Transverse colon (tissue), 4 donors: ENCODE measurements at regions not wholly inside any gene's neighbourhood (a gene's known extent, or its start where the extent isn't known, plus 50 kb on each side); places are given as distances from the start of the nearest gene placed in this dataset.

Source experiments
- CTCF ChIP-seq, 5 experiments: fragments of 200-600 bp in 3 of 5; fragments of 450-650 bp in 2 of 5; sonication (generic) in 3 of 5; IDR thresholded peaks; 1 replicate in 2 of 5; 2 replicates in 3 of 5; pipeline ENCODE4 v1.5.1; 2016 to 2017; ENCODE audit warnings: antibody characterized with exemption in 5 of 5, inconsistent platforms in 3 of 5, mild to moderate bottlenecking in 2 of 5, moderate library complexity in 1 of 5
- POLR2A ChIP-seq: fragments of 450-650 bp; IDR thresholded peaks from one replicate; pipeline ENCODE4 v1.6.1; 2016; ENCODE audit warnings: antibody characterized with exemption, mild to moderate bottlenecking, moderate library complexity
- POLR2AphosphoS5 ChIP-seq, 3 donors: sonication (generic); formaldehyde crosslinking; IDR thresholded peaks; one replicate each; pipeline ENCODE4 v1.6.1; 2016; ENCODE audit warnings: antibody characterized with exemption in 3 of 3

DNA sequence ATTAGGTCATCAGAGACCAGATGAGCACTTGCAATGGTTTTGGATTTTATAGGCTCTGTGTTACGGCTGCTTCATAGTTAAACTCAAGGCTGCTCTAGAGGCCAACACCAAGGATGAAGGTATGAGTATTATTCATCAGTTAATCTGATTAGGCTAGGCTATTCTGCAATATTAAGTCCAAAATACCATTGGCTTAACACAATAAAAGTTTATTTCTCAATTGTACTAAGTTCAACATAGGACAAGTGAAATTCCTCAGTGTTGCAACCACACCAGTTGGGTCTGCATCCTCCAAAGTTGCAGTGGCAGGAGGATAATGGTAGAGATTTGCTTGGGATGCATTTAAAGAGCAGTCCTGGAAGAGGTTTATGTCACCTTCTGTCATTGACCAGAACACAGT is 538.3 kb upstream of the CDH2 start:
- no peak for TF ChIP-seq CTCF (IDR thresholded peaks at IDR 0.05)
- TF ChIP-seq POLR2AphosphoS5 (IDR thresholded peaks at IDR 0.05): no peak
- no peak for TF ChIP-seq POLR2A
